ENCODE measurements at regions not wholly inside any gene's neighbourhood (a gene's known extent, or its start where the extent isn't known, plus 50 kb on each side); places are given as distances from the start of the nearest gene placed in this dataset.

- TF ChIP-seq POLR2A (IDR thresholded peaks at IDR 0.05; ENCODE audit: low read depth, low read length) (no peak), POLR2AphosphoS5 (IDR thresholded peaks at IDR 0.05; ENCODE audit: low read depth, low read length) (no peak), TAF1 (IDR thresholded peaks at IDR 0.05; ENCODE audit: borderline replicate concordance, low read depth, low read length) (no peak)
- DNase-seq (ENCODE audit: insufficient read length) (no peak), FAIRE-seq (peak; percentile 9)
Measured at GRCh38 chr3:72266016-72266370, 481.0 kb upstream of the PROK2 start.

GRCh38 chr3:72265256-72266015 lies 480.5 kb upstream of the PROK2 start:
- peak; percentile 65 for FAIRE-seq
- DNase-seq (ENCODE audit: insufficient read length): no peak
- no peak for TF ChIP-seq POLR2A (IDR thresholded peaks at IDR 0.05; ENCODE audit: low read depth, low read length)
- no peak for TF ChIP-seq TAF1 (IDR thresholded peaks at IDR 0.05; ENCODE audit: borderline replicate concordance, low read depth, low read length)
- no peak for TF ChIP-seq POLR2AphosphoS5 (IDR thresholded peaks at IDR 0.05; ENCODE audit: low read depth, low read length)

- FAIRE-seq (no peak), DNase-seq (ENCODE audit: insufficient read length) (no peak)
- TF ChIP-seq POLR2AphosphoS5 (IDR thresholded peaks at IDR 0.05; ENCODE audit: low read depth, low read length): no peak
- no peak for TF ChIP-seq TAF1 (IDR thresholded peaks at IDR 0.05; ENCODE audit: borderline replicate concordance, low read depth, low read length)
- TF ChIP-seq POLR2A (IDR thresholded peaks at IDR 0.05; ENCODE audit: low read depth, low read length): no peak
Measured at GRCh38 chr3:72263223-72263990, 478.5 kb upstream of the PROK2 start.

- FAIRE-seq (no peak), DNase-seq (ENCODE audit: insufficient read length) (no peak)
- TF ChIP-seq TAF1 (IDR thresholded peaks at IDR 0.05; ENCODE audit: borderline replicate concordance, low read depth, low read length) (no peak), POLR2AphosphoS5 (IDR thresholded peaks at IDR 0.05; ENCODE audit: low read depth, low read length) (no peak), POLR2A (IDR thresholded peaks at IDR 0.05; ENCODE audit: low read depth, low read length) (no peak)
Measured at GRCh38 chr3:72262736-72263135, 477.8 kb upstream of the PROK2 start.

GRCh38 chr3:72261566-72262564 lies 476.9 kb upstream of the PROK2 start:
- TF ChIP-seq POLR2AphosphoS5 (IDR thresholded peaks at IDR 0.05; ENCODE audit: low read depth, low read length): no peak
- no peak for TF ChIP-seq POLR2A (IDR thresholded peaks at IDR 0.05; ENCODE audit: low read depth, low read length)
- no peak for TF ChIP-seq TAF1 (IDR thresholded peaks at IDR 0.05; ENCODE audit: borderline replicate concordance, low read depth, low read length)
- DNase-seq (ENCODE audit: insufficient read length) (no peak), FAIRE-seq (peak; percentile 14)

- DNase-seq (ENCODE audit: insufficient read length) (no peak), FAIRE-seq (no peak)
- TF ChIP-seq TAF1 (IDR thresholded peaks at IDR 0.05; ENCODE audit: borderline replicate concordance, low read depth, low read length): no peak
- no peak for TF ChIP-seq POLR2A (IDR thresholded peaks at IDR 0.05; ENCODE audit: low read depth, low read length)
- no peak for TF ChIP-seq POLR2AphosphoS5 (IDR thresholded peaks at IDR 0.05; ENCODE audit: low read depth, low read length)
Measured at GRCh38 chr3:72260588-72260910, 475.6 kb upstream of the PROK2 start.

- TF ChIP-seq TAF1 (IDR thresholded peaks at IDR 0.05; ENCODE audit: borderline replicate concordance, low read depth, low read length): no peak
- TF ChIP-seq POLR2AphosphoS5 (IDR thresholded peaks at IDR 0.05; ENCODE audit: low read depth, low read length): no peak
- no peak for TF ChIP-seq POLR2A (IDR thresholded peaks at IDR 0.05; ENCODE audit: low read depth, low read length)
- no peak for DNase-seq (ENCODE audit: insufficient read length)
- peak; percentile 27 for FAIRE-seq
Measured at GRCh38 chr3:72259755-72260587, 475.0 kb upstream of the PROK2 start.

- TF ChIP-seq POLR2AphosphoS5 (IDR thresholded peaks at IDR 0.05; ENCODE audit: low read depth, low read length): no peak
- DNase-seq (ENCODE audit: insufficient read length): no peak
- FAIRE-seq: no peak
Measured at GRCh38 chr3:72258361-72259141, 473.6 kb upstream of the PROK2 start.

- TF ChIP-seq POLR2AphosphoS5 (IDR thresholded peaks at IDR 0.05; ENCODE audit: low read depth, low read length) (no peak), TAF1 (IDR thresholded peaks at IDR 0.05; ENCODE audit: borderline replicate concordance, low read depth, low read length) (no peak), POLR2A (IDR thresholded peaks at IDR 0.05; ENCODE audit: low read depth, low read length) (no peak)
- no peak for DNase-seq (ENCODE audit: insufficient read length)
- no peak for FAIRE-seq
Measured at GRCh38 chr3:72257738-72258137, 472.8 kb upstream of the PROK2 start.

GRCh38 chr3:72257203-72257602 lies 472.3 kb upstream of the PROK2 start:
- DNase-seq (ENCODE audit: insufficient read length) (no peak), FAIRE-seq (no peak)
- TF ChIP-seq TAF1 (IDR thresholded peaks at IDR 0.05; ENCODE audit: borderline replicate concordance, low read depth, low read length) (no peak), POLR2A (IDR thresholded peaks at IDR 0.05; ENCODE audit: low read depth, low read length) (no peak), POLR2AphosphoS5 (IDR thresholded peaks at IDR 0.05; ENCODE audit: low read depth, low read length) (no peak)
